Stimulated activated CD4-positive, alpha-beta T cell treated with anti-CD3 and anti-CD28 coated beads, TNF-alpha, amount 100 ng/mL, for 48 hours (primary cell): ENCODE measurements at regions not wholly inside any gene's neighbourhood (a gene's known extent, or its start where the extent isn't known, plus 50 kb on each side); places are given as distances from the start of the nearest gene placed in this dataset.

ENCODE experiments used
- DNase-seq, 3 donors: peaks; one replicate each; pipeline ENCODE4 v3.0.0-alpha.2; 2020; ENCODE audit warnings: low read depth in 3 of 3

DNA sequence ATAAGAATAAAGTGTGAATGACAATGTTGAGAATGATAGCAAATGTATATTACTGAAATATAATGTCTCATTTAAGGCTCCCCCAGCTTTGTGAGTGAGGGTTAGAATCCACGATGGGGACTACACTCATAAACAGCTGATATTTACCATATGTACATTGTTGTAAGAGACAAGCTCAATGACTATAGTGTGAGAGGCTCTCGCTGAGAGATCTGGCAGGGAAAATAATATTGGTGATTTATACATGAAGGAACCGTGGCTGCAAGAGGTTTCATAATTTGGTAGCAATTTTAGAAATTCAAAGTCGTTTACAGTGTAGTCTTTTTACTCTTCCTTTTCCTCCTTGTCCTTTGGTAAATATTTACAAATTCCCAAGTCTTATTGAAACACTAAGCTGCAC, 342.2 kb upstream of the AKR1E2 start:
- DNase-seq, result no peak

DNA sequence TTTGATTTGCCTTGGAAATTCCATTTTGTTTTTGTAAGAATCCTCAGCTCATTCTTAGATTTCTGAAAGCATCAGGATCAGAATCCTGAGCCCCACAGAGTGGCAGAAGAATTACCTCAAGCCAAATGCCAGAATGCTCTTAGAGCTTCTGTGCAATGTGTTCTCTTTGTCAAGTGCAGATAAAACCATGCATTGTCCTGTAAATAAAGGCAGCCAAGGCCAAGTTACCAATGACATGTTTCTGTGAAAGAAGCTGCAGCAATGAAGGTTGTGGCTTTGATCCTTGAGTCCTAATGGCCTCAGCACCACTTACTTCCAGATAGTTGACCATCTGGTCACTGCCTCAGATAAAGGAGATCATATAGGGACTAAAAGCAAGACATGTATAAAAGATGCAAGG, 343.3 kb upstream of the AKR1E2 start:
- no peak for DNase-seq

DNA sequence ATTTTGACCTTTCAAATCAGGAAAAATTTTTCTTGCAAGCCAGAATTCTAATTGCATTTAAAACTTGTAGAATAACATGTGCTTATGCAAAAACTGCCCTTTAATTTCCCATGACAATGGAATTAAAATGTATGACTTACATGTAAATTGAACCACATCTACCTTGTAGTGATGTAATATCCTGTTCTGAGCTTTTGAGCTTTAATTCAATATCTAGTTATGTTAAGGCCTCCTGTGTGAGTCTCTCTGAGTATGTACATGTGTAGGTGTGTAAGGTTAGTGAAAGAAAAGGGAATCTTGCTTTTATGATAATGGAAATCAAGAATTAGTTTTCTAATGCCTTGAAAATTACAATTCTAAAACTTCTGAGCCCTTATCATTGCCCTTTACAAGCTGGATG, 344.8 kb upstream of the AKR1E2 start:
- DNase-seq, result no peak

DNA sequence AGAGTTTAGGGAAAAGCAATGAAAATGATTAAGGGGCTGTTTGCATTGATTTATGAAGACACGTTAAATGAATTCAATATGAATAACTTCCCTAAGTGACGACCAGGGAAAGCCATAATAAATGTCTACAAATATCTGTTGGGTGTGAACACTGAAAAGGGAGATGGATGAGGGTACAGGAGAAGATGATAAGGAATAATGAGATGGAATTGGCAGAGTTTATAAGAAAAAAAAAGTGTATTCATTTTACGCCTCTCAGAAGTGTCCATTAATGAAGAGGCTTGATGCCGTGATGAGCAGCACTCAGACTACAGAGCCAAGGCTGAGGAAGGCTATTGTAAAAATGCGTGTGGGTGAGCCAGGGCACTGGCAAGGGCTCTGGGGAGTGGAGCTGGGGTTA, 346.7 kb upstream of the AKR1E2 start:
- DNase-seq, result no peak

DNA sequence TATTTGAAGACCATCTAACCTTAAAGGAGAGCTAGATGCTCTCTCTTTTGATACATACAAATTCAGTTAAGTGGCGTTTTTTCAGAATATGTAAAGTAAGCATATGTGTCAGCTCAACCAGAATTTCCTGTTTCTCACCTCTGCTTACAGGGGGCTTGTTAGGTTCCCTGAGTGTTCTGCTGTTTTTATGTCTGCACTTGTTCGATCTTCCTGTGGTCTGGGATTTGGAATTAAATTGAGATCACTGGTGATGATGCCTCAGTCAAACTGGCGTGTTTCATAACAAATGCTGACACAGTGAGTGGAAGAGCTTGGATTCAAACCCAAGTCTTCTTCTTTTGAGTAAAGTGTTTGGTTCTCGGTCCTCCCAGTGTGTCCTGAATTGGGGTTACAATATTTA, 348.3 kb upstream of the AKR1E2 start:
- no peak for DNase-seq

DNA sequence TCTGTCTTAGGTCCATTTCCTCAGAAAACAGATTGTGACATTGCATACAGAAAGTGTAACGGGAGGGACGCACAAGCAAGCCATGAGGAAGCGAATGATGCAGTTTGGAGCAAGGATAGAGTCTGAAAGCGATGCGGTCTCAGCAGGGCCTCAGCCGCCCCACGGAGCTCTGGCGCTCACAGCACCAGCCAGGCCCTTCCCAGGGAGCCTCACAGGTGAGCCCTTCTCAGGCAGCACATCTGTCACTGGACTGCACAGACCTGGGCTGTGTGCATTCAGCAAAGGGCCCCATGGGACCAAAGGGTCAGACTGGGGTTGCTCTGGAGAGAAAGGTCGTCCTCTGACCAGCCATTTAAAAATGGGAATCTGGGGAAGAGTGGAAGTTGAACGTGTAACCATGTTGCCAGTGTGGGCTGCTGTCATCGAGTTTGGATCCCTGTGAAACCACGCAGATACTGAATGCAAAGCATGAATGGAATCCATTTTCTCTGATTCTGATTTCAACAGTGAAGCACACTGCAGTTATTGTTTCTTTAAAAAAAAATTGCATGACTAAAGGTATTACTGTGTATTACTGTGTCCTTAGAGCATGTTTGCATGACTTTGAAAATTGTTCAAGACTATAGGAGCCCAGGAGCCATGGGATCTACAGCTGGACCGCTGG, 350.0 kb upstream of the AKR1E2 start:
- DNase-seq, result no peak

DNA sequence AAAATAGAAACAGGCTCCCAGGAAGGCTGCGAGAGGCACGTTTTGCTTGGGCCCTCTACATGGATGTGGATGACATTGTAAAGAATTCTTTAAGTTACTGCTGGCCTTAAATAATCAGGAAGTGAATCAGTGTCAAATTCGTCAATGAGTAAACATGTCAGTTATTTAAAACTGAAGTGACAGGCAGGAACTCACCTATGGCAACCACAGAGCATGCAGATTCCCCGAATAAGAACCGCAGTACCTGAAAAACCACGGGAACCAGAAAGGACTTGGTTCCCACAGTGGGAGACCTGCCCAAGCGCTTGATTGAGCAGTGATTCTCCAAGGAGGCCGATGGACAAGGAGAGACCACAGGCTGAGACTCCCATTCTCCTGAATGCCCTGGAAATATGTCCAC, 351.2 kb upstream of the AKR1E2 start:
- DNase-seq, result no peak

DNA sequence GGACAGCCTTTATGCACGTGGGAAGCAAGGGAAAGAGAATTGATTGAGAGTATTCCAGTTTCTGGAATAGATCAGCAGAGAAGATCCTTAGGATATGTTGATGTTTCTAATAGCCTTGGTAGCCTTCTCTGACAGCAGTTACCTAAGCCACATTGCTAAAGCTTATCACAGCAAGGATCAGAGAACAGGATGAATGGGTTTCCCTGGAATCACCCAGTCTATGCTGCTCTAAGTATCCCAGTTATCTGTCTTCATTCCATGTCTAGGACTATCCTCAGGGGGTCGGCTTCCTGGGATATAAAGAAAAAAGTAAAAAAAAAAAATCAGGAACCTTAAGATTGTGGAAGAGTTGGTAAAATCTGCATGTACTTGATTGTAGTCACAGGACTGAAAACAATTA, 352.0 kb upstream of the AKR1E2 start:
- no peak for DNase-seq

DNA sequence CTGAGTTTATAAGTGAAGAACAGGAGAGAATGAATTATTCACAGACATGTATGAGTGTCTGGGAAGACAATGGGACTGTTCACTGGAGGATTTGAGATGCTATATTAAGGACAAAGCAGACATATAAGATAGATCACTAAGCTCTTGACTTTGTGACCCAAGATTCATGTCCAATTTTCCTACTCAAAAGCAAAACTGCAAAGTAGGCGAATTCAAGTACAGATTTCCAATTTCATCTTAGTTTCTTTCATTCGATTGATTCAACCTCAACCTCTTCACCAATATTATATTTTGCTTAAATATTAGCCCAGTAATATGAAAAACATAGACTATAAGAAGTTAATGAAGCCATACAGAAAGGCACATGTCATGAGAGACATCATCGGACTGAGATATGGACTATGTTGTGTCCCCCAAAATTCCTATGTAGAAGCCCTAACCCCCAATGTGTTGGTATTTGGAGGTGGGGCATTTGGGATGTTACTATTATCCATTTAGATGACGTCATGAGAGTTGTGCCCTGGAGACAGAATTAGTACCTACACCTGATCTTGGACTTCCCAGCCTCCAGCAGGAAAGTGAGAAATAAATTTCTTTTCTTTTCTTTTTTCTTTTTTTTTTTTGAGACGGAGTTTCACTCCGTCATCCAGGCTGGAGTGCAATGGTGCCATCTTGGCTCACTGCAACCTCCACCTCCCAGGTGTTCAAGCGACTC, 353.7 kb upstream of the AKR1E2 start:
- no peak for DNase-seq

DNA sequence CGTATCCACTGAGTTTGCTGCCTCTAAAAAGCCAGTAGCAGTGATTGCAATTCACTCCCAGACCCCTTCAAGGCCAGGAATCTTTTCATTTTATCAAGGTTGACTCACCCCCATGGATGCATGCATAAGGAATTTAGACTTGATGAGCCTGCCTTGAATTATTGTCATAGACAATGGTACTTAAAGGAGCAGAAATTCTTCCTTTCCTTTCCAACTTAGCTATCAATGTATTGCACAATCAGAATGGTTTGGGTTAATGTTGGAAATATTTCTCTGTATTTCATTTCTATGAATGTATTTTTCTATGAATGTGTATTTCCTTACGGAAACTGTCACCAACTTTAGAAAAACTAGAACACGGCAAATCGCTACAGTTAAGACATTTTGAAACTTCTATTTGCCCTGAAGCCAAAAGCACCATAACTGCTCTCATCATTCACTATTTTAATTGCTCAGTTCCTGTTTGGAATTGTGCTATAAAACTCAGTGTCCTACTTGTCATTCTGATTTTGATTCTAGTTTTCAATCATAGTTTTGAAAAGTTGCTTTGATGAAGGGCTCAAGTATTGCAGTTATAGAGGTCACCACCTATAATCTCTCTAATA, 355.7 kb upstream of the AKR1E2 start:
- DNase-seq, result no peak

DNA sequence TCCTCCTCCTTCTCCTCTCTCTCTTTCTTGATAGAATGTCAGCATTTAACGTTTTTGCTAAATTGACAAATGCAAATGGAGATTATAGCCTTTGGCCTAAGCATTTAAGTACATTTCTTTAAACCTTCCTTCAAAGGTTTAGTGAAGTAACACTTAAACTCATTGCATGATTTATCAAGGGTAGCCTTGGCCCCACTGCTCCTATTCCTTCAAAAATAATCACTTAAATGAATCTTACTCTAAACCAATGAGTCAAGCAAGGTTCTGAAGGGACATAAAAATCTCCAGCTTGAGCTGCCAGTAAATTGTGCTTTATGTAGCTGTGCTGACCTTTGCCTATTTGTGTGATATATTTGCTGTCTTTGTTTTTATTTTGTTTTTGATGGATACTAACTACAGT, 358.5 kb upstream of the AKR1E2 start:
- no peak for DNase-seq

DNA sequence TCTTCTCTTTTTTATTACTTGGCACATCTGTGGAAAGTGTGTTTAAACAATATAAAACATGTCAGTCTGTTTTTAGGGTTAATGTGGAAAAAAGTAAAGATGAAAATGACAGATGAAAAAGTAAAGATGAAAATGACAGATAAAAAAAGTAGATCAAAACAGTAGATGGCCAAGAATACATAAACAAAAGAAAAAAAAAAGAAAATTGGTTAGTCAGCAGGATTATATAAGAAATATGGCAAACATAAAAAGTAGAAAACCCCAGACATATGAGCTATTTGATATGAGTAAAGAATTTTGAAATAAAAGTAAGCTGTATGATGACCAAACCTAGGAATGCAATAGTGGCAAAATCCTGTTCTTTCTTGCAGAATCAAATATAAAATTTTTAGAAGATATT, 365.7 kb upstream of the AKR1E2 start:
- DNase-seq, result no peak

DNA sequence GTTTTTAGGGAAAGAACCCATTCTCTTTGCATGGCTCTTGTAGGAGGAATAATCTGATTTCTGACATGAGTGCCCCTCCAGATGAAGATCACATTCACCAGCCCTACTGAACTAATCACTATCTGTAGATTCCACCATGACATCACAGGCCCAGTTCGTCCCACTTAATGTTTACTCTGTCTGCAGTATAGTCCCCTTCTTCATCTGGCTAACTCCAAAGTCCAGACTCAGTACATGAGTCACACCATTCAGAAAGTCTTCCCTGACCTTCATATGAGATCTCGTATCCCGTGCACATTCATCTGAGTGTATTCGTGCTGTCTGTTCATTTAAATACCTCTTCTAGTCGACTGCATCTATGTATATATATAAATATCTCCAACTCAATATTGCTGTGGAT, 366.5 kb upstream of the AKR1E2 start:
- DNase-seq, result no peak

DNA sequence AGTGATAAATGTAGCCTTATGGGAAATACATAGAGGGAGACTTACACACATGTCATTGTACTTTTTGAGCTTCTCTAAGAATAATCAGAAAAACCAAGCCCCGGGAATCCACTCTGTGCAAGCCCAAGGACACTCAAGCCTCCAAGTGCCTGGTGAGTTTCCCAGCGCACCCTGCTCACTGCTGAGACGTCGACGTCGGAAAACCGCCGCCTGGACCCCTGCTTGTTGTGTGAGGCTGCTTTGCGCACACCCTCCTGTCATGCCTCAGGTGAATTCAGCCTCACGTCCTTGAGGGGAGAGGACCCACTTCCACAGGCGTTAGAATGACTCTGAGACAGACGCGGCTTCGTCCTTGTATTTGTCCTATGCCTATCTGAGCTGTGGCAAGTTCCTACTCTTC, 368.4 kb upstream of the AKR1E2 start:
- DNase-seq, result no peak

DNA sequence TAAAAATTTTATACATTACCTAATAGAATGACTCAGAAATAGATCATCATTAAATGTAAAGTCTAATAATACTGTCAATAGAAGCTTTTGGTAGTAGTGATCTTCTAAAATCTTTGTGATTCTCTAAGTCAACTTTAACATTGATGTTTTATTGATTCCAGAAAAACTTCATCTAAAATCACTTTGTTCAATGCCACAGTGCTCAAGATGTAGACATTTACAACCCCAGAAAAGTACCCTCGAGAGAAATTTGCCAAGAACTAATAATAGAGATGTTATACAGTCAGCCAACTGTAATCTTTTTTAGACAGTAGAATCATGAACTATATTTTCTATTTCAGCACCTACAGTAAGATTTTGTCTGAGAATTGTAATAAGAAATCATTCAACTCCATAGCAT, 369.2 kb upstream of the AKR1E2 start:
- DNase-seq, result no peak

DNA sequence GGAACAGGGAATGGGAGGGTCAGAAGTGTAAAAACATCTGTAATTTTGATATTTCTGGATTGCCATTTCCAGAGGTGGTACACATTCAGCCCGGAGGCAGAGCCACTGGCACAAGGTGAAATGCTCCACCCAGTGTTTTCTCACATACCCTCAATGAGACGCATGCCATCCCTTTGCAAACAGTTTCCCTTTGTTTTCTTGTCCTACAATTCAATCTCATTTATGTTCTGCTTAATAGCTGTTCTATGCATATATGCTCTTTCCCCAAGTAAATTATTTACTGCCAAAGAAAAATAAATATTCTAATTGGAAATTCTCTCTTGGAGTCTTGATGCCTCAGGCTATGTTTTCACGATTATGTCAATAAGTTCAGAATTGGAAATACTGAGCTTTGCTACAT, 369.7 kb upstream of the AKR1E2 start:
- DNase-seq, result no peak

DNA sequence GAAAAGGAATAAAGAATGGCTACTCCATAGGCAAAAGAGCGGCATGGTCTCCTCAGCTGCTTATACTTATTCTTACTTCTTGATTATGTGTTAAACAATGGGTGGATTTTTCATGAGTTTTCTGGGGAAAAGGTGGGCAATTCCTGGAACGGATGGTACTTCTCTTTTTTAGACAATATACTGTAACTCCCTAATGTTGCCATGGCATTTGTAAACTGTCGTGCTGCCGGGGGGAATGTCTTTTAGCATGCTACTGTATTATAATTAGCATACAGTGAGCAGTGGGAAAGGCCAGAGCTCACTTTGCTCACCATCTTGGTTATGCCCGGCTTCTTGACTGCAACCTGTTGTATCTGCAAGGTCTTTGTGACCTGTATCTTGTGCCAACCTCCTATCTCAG, 372.1 kb upstream of the AKR1E2 start:
- no peak for DNase-seq

DNA sequence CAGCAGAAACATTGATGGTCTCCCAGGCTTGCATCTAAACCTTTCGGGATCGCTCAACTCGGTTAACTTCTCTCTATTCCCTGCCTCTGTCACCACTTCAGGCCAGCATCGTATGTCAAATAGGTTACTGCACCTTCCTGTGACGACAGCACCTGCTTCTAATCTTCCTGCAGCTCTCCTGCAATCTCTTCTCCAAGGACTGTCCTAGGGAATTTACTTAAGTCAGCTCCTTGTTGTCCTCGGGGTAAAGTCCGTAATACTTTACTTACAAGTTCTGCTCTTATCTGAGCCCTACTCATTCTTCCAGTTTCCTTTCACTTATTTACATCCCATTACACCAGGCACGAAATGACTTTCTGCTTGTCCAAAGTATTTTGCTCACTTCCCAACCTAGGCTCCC, 372.7 kb upstream of the AKR1E2 start:
- DNase-seq, result no peak

DNA sequence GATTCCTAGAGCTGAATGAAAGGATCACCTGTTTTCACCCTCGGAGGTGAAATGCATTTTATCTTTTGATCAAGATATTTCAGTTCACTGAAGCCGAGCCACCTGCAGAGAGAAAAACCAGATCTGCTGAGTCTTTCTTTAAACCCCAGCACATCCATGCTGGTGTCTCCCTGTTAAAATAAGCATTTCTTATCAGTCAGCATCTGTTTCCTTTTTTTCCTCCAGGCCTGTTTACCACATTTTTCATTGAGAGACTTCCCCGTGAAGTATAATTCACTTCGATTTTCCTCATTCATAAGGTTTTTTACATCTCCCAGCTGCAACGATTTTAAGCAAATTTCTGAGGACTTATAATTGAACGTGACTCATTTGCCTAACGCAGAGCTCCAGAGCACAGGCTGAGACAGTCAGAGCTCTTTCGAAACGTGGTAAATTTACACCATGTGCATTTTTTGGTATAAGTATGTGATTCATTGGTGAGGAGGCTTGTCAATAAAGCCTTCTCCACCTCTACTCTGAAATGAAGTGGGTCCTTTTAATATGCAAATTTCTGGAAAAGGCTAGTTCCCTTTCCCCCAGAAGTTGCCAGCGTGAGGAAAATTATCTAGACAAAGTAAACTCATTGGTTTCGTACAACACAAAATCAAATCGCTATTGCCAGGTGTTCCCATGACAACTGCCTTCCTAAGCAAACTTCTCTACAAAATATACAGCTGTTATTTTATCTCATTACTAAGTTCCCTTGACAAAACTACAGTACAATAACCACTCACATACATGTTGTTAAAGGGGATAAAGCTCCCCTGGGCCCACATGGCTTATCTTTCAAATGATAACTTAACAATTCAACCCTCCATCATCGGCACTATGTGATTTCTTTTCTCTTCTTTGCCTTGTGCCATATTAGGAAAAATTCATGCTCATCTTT, 374.8 kb upstream of the AKR1E2 start:
- no peak for DNase-seq

DNA sequence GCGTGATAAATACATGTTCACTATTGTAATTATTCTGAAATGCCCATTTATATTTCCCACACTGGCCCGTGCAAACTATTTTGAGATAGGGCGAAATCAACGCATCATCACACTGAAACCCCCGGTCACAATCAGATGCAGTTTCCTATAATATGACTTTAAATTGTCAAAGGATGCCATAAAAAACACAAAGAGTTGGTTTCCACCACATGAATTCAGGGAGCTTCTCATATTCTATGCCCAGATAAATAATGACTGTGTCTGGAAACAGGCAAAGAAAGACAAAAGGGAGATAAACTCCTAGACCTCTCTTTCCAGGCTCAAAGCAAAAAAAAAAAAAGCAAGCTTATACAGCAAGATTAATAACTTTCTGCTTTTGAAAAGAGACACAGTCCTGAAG, 375.8 kb upstream of the AKR1E2 start:
- no peak for DNase-seq

DNA sequence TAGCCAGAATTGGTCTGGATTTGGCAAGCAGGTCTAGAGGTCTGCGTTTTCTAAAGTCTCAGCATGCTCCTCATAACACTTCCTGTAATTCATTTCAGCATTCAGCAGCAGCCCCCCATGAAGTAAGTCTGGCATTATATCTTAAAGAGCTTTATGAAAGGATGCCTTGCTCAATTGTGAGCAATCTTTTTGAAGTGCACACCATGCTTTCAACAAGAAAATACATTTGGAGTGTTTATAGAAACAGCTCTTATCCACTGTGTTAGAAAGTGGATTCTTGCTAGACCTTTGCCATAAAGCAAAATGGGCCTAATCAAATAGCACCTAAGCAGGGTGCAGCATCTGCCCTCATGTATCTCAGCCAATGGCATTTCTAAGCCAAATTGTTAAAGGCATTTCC, 378.0 kb upstream of the AKR1E2 start:
- DNase-seq, result no peak

DNA sequence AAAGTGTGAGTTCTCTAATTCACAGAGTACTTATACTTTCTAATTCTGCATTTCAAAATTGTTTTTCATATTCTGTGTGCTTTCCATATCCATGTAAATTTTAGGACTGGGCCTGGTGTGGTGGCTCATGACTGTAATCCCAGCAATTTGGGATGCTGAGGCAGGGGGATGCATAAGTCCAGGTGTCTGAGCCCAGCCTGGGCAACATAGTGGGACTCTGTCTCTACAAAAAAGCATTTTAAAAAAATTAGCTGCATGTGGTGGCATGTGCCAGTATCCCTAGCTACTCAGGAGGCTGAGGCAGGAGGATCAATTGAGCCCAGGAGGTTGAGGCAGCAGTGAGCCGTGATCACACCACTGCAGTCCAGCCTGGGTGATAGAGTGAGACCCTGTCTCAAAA, 382.6 kb upstream of the AKR1E2 start:
- no peak for DNase-seq
